GM23338 (cell line): ENCODE measurements at regions not wholly inside any gene's neighbourhood (a gene's known extent, or its start where the extent isn't known, plus 50 kb on each side); places are given as distances from the start of the nearest gene placed in this dataset.

Experiments
- ATAC-seq: fragments of 200-7000 bp; cut with Tn5 transposase; 3 replicates; pipeline ENCODE4 v1.9.1; 2020
- DNase-seq: peaks from one replicate; pipeline ENCODE4 v3.0.0-alpha.2; 2015; ENCODE audit warnings: low spot score
- H2AFZ ChIP-seq: fragments of 200-600 bp; sonication (generic); 2 replicates; pipeline ENCODE4 v1.8.0; 2016; ENCODE audit warnings: antibody characterized with exemption, mild to moderate bottlenecking, moderate library complexity
- H3F3A ChIP-seq: fragments of 200-600 bp; sonication (generic); replicated peaks from 2 replicates; pipeline ENCODE4 v1.8.0; 2017; ENCODE audit warnings: antibody characterized with exemption, mixed run types, low read depth
- H3K27ac ChIP-seq: fragments of 200-600 bp; sonication (generic); 2 replicates; pipeline ENCODE4 v1.6.1; 2016; ENCODE audit warnings: low read depth
- H3K27me3 ChIP-seq: fragments of 200-600 bp; sonication (generic); 2 replicates; pipeline ENCODE4 v1.8.0; 2016; ENCODE audit warnings: mild to moderate bottlenecking, mixed run types, moderate library complexity; ENCODE audit not compliant: insufficient read depth
- H3K36me3 ChIP-seq: fragments of 200-600 bp; sonication (generic); 2 replicates; pipeline ENCODE4 v1.8.0; 2016; ENCODE audit warnings: mild to moderate bottlenecking; ENCODE audit not compliant: insufficient read depth
- H3K4me1 ChIP-seq: fragments of 200-600 bp; sonication (generic); 2 replicates; pipeline ENCODE4 v1.8.0; 2016; ENCODE audit warnings: mild to moderate bottlenecking, moderate library complexity; ENCODE audit not compliant: insufficient read depth
- H3K4me2 ChIP-seq: fragments of 200-600 bp; sonication (generic); 2 replicates; pipeline ENCODE4 v1.7.1; 2017; ENCODE audit warnings: mixed run types
- H3K4me3 ChIP-seq: fragments of 200-600 bp; sonication (generic); 2 replicates; pipeline ENCODE4 v1.6.1; 2016; ENCODE audit warnings: mixed run types
- H3K79me2 ChIP-seq: fragments of 200-600 bp; sonication (generic); replicated peaks from 2 replicates; pipeline ENCODE4 v1.8.0; 2017; ENCODE audit warnings: mild to moderate bottlenecking; ENCODE audit not compliant: insufficient read depth
- H3K9me2 ChIP-seq: fragments of 200-600 bp; sonication (generic); 2 replicates; pipeline ENCODE4 v1.8.0; 2017; ENCODE audit not compliant: insufficient read depth
- H4K20me1 ChIP-seq: fragments of 200-600 bp; sonication (generic); replicated peaks from 2 replicates; pipeline ENCODE4 v1.8.0; 2017; ENCODE audit warnings: mild to moderate bottlenecking; ENCODE audit not compliant: insufficient read depth
- H3K27ac Mint-ChIP-seq: 2 replicates; pipeline ENCODE4 v1.8.0; 2020; ENCODE audit warnings: inconsistent platforms, mild to moderate bottlenecking, moderate library complexity, mixed read lengths
- H3K27me3 Mint-ChIP-seq: 3 replicates; pipeline ENCODE4 v1.8.0; 2022; ENCODE audit warnings: low read depth, mild to moderate bottlenecking, moderate library complexity, mixed read lengths, inconsistent platforms; ENCODE audit not compliant: insufficient read depth, poor library complexity
- H3K36me3 Mint-ChIP-seq: 3 replicates; pipeline ENCODE4 v1.8.0; 2021; ENCODE audit warnings: low read depth, mild to moderate bottlenecking, inconsistent platforms, moderate library complexity, mixed read lengths
- H3K4me1 Mint-ChIP-seq: 3 replicates; pipeline ENCODE4 v1.8.0; 2020; ENCODE audit warnings: mild to moderate bottlenecking, inconsistent platforms, mixed read lengths
- H3K4me3 Mint-ChIP-seq: 3 replicates; pipeline ENCODE4 v1.8.0; 2021; ENCODE audit warnings: moderate library complexity, mild to moderate bottlenecking, inconsistent platforms, mixed read lengths
- H3K9me3 Mint-ChIP-seq: 3 replicates; pipeline ENCODE4 v1.8.0; 2020; ENCODE audit warnings: moderate library complexity, mild to moderate bottlenecking, inconsistent platforms, mixed read lengths
- ETS1 ChIP-seq: IDR thresholded peaks from 2 replicates; pipeline ENCODE4 v1.6.1; 2016; ENCODE audit warnings: antibody characterized with exemption
- EZH2phosphoT487 ChIP-seq: fragments of 200-600 bp; sonication (generic); IDR thresholded peaks from one replicate; pipeline ENCODE4 v1.8.1; 2018; ENCODE audit warnings: antibody characterized with exemption; ENCODE audit not compliant: unreplicated experiment
- JUNB ChIP-seq: IDR thresholded peaks from one replicate; pipeline ENCODE4 v1.6.1; 2016; ENCODE audit warnings: antibody characterized with exemption; ENCODE audit not compliant: unreplicated experiment
- POLR2AphosphoS5 ChIP-seq: IDR thresholded peaks from 2 replicates; pipeline ENCODE4 v1.6.1; 2016; ENCODE audit warnings: antibody characterized with exemption, low read depth
- ZNF114 ChIP-seq: fragments of 250-450 bp; sonication (Bioruptor Pico); IDR thresholded peaks from 2 replicates; pipeline ENCODE4 v1.5.0; 2020; ENCODE audit warnings: mild to moderate bottlenecking, moderate library complexity
- ZNF331 ChIP-seq: fragments of 250-450 bp; sonication (Bioruptor Pico); IDR thresholded peaks from 2 replicates; pipeline ENCODE4 v1.5.0; 2020; ENCODE audit warnings: low read depth, mild to moderate bottlenecking, moderate library complexity
- ZNF462 ChIP-seq: fragments of 250-450 bp; sonication (Bioruptor Pico); IDR thresholded peaks from 2 replicates; pipeline ENCODE4 v1.5.0; 2020; ENCODE audit warnings: mild to moderate bottlenecking, moderate library complexity
- TF ChIP-seq, protein P1 (sequence below), 2 experiments: fragments of 200-600 bp in 1 of 2; sonication (generic) in 1 of 2; conservative IDR thresholded peaks; 2 replicates each; pipeline versions ENCODE4 v1.5.1 to v1.6.1; 2016 to 2017; ENCODE audit warnings: antibody characterized with exemption in 2 of 2, low read depth in 2 of 2, mild to moderate bottlenecking in 2 of 2, moderate library complexity in 1 of 2
- TF ChIP-seq, protein P2 (sequence below): IDR thresholded peaks from one replicate; pipeline ENCODE4 v1.6.1; 2018; ENCODE audit warnings: antibody characterized with exemption; ENCODE audit not compliant: unreplicated experiment

- no peak for TF ChIP-seq ETS1
- TF ChIP-seq, protein P1, sequence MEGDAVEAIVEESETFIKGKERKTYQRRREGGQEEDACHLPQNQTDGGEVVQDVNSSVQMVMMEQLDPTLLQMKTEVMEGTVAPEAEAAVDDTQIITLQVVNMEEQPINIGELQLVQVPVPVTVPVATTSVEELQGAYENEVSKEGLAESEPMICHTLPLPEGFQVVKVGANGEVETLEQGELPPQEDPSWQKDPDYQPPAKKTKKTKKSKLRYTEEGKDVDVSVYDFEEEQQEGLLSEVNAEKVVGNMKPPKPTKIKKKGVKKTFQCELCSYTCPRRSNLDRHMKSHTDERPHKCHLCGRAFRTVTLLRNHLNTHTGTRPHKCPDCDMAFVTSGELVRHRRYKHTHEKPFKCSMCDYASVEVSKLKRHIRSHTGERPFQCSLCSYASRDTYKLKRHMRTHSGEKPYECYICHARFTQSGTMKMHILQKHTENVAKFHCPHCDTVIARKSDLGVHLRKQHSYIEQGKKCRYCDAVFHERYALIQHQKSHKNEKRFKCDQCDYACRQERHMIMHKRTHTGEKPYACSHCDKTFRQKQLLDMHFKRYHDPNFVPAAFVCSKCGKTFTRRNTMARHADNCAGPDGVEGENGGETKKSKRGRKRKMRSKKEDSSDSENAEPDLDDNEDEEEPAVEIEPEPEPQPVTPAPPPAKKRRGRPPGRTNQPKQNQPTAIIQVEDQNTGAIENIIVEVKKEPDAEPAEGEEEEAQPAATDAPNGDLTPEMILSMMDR (conservative IDR thresholded peaks at IDR 0.05; ENCODE audit: low read depth in 2 of 2) = no peak
- no peak for TF ChIP-seq POLR2AphosphoS5
- TF ChIP-seq ZNF114 = no peak
- TF ChIP-seq EZH2phosphoT487 = no peak
- TF ChIP-seq, protein P2, sequence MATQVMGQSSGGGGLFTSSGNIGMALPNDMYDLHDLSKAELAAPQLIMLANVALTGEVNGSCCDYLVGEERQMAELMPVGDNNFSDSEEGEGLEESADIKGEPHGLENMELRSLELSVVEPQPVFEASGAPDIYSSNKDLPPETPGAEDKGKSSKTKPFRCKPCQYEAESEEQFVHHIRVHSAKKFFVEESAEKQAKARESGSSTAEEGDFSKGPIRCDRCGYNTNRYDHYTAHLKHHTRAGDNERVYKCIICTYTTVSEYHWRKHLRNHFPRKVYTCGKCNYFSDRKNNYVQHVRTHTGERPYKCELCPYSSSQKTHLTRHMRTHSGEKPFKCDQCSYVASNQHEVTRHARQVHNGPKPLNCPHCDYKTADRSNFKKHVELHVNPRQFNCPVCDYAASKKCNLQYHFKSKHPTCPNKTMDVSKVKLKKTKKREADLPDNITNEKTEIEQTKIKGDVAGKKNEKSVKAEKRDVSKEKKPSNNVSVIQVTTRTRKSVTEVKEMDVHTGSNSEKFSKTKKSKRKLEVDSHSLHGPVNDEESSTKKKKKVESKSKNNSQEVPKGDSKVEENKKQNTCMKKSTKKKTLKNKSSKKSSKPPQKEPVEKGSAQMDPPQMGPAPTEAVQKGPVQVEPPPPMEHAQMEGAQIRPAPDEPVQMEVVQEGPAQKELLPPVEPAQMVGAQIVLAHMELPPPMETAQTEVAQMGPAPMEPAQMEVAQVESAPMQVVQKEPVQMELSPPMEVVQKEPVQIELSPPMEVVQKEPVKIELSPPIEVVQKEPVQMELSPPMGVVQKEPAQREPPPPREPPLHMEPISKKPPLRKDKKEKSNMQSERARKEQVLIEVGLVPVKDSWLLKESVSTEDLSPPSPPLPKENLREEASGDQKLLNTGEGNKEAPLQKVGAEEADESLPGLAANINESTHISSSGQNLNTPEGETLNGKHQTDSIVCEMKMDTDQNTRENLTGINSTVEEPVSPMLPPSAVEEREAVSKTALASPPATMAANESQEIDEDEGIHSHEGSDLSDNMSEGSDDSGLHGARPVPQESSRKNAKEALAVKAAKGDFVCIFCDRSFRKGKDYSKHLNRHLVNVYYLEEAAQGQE = no peak
- no peak for TF ChIP-seq JUNB
- TF ChIP-seq ZNF331 (CRISPR knock-in tag) = no peak
Observed at GRCh38 chr16:80380514-80380913, 160.3 kb upstream of the DYNLRB2 start (continued).

DNA sequence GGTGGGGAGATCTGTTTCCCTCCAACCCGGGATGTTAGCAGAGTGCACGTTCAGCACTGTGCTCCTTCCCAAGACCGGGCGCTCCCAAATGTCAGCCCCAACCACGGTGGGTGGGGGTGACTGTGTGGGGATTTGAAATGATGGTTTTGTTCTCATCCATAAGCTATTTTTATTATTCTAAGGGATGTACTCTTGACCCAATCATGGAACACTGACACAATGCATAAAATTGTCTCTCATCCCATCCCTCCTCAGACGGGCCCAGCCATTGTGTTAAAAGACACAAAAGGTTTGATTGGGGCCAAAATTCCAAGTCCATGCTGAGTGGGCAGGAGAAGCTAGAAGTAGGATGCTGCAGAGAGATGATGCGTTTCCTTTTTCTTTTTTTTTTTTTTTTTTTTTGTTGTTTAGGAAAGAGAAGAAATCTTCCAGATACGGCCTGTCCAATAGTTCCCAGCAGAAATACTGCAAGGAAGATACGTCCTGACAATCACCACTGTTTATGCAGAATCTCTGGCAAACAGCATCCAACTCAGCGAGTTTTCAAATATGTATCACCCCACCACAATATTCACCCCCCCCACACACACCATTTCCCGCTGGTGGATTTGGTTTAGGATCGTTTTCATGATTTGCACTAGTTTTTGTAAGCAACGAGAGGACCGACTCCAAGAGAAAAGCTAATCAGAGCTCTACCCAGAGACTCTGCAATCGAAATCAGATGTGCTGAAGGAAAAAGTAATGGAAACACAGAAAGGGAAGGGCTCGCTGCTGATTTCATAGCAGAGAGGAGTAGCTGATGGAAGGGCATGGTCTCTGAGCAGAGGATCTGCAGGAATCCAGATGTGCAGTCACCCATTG is 163.5 kb upstream of the DYNLRB2 start:
- Histone ChIP-seq H2AFZ (peak overlapping the region; percentile 82; the same call in 1 of the 2 replicates), H3K36me3 (no peaks in the 10 kb centered on the region), H3F3A (no peaks in the 10 kb centered on the region), H4K20me1 (no peaks in the 10 kb centered on the region), H3K27me3 (no peaks in the 10 kb centered on the region), H3K4me3 (no peak overlapping the region), H3K27ac (no peak overlapping the region), H3K79me2 (no peaks in the 10 kb centered on the region), H3K4me2 (no peak overlapping the region), H3K9me2 (peaks cover 16% of the 10 kb centered on the region), H3K4me1 (no peaks in the 10 kb centered on the region; the same call in 1 of the 2 replicates)
- peaks cover 4% of the 10 kb centered on the region; the same call in 1 of the 3 replicates for H3K4me1 Mint-ChIP-seq
- no peak for ATAC-seq
- H3K27ac Mint-ChIP-seq = no peak overlapping the region
- peaks cover 6% of the 10 kb centered on the region; the same call in 2 of the 3 replicates for H3K36me3 Mint-ChIP-seq
- peaks cover 2% of the 10 kb centered on the region for H3K27me3 Mint-ChIP-seq
- no peak overlapping the region for H3K4me3 Mint-ChIP-seq
- no peak for DNase-seq
- H3K9me3 Mint-ChIP-seq = peaks cover 13% of the 10 kb centered on the region
- no peak for TF ChIP-seq ZNF114
- TF ChIP-seq POLR2AphosphoS5 = no peak
- no peak for TF ChIP-seq ZNF462 (CRISPR knock-in tag)
